NCI-H2171 (cell line): ENCODE measurements at regions not wholly inside any gene's neighbourhood (a gene's known extent, or its start where the extent isn't known, plus 50 kb on each side); places are given as distances from the start of the nearest gene placed in this dataset.

Experiments used
- DNase-seq: peaks from one replicate; lab custom pipeline; 2025; lab: John Stamatoyannopoulos, UW

- no peak for DNase-seq
Measured at GRCh38 chr1:87926131-87926830, 597.6 kb downstream of the LMO4 start.

GRCh38 chr1:87926921-87927320 lies 598.2 kb downstream of the LMO4 start:
- no peak for DNase-seq

- no peak for DNase-seq
Measured at GRCh38 chr1:87927391-87928280, 599.0 kb downstream of the LMO4 start.

- no peak for DNase-seq
Measured at GRCh38 chr1:87928623-87929022, 599.9 kb downstream of the LMO4 start.

GRCh38 chr1:87929906-87930305 lies 601.2 kb downstream of the LMO4 start:
- no peak for DNase-seq

GRCh38 chr1:87930796-87931195 lies 602.1 kb downstream of the LMO4 start:
- DNase-seq, result no peak

GRCh38 chr1:87933171-87933570 lies 604.5 kb downstream of the LMO4 start:
- DNase-seq, result no peak

GRCh38 chr1:87935130-87935529 lies 606.5 kb downstream of the LMO4 start:
- DNase-seq, result no peak

GRCh38 chr1:87937831-87938395 lies 609.2 kb downstream of the LMO4 start:
- DNase-seq, result no peak

GRCh38 chr1:87938631-87939030 lies 610.0 kb downstream of the LMO4 start:
- no peak for DNase-seq

- DNase-seq, result no peak
Measured at GRCh38 chr1:87939444-87939843, 610.8 kb downstream of the LMO4 start.

GRCh38 chr1:87940421-87940820 lies 611.7 kb downstream of the LMO4 start:
- no peak for DNase-seq

- no peak for DNase-seq
Measured at GRCh38 chr1:87941337-87941946, 612.8 kb downstream of the LMO4 start.

GRCh38 chr1:87942165-87942564 lies 613.5 kb downstream of the LMO4 start:
- DNase-seq, result no peak

- DNase-seq, result no peak
Measured at GRCh38 chr1:87949711-87950110, 621.0 kb downstream of the LMO4 start.

- no peak for DNase-seq
Measured at GRCh38 chr1:87950369-87950768, 621.7 kb downstream of the LMO4 start.

GRCh38 chr1:87951409-87951808 lies 622.7 kb downstream of the LMO4 start:
- no peak for DNase-seq

GRCh38 chr1:87951852-87952251 lies 623.2 kb downstream of the LMO4 start:
- DNase-seq, result no peak

- DNase-seq, result no peak
Measured at GRCh38 chr1:87953121-87953520, 624.4 kb downstream of the LMO4 start.

- DNase-seq, result no peak
Measured at GRCh38 chr1:87953732-87954344, 625.2 kb downstream of the LMO4 start.

GRCh38 chr1:87955038-87955437 lies 626.4 kb downstream of the LMO4 start:
- no peak for DNase-seq

- no peak for DNase-seq
Measured at GRCh38 chr1:87956072-87956471, 627.4 kb downstream of the LMO4 start.
